SK-N-MC (cell line): ENCODE measurements at regions not wholly inside any gene's neighbourhood (a gene's known extent, or its start where the extent isn't known, plus 50 kb on each side); places are given as distances from the start of the nearest gene placed in this dataset.

ENCODE experiments used
- EZH2 ChIP-seq: fragments of 200-600 bp; sonication (generic); IDR thresholded peaks from one replicate; pipeline ENCODE4 v1.6.1; 2017; ENCODE audit warnings: antibody characterized with exemption
- POLR2AphosphoS5 ChIP-seq: IDR thresholded peaks from 2 replicates; pipeline ENCODE4 v1.6.1; 2012; ENCODE audit warnings: mild to moderate bottlenecking, low read depth, low read length, borderline replicate concordance

GRCh38 chr12:18807714-18808113, 69.8 kb downstream of the CAPZA3 start:
- TF ChIP-seq POLR2AphosphoS5 (no peak), EZH2 (no peak)
